HG03280 (cell line): ENCODE measurements at regions not wholly inside any gene's neighbourhood (a gene's known extent, or its start where the extent isn't known, plus 50 kb on each side); places are given as distances from the start of the nearest gene placed in this dataset.

Experiments
- ATAC-seq: cut with Tn5 transposase; IDR thresholded peaks from one replicate; pipeline ENCODE4 v1.9.1; 2021; ENCODE audit warnings: mild to moderate bottlenecking, moderate library complexity; ENCODE audit not compliant: unreplicated experiment

GRCh38 chr4:123259676-123260646 is 136.6 kb upstream of the SPRY1 start:
- ATAC-seq, result no peak

- ATAC-seq, result no peak
Measured at GRCh38 chr4:123260653-123261052, 135.9 kb upstream of the SPRY1 start.

DNA sequence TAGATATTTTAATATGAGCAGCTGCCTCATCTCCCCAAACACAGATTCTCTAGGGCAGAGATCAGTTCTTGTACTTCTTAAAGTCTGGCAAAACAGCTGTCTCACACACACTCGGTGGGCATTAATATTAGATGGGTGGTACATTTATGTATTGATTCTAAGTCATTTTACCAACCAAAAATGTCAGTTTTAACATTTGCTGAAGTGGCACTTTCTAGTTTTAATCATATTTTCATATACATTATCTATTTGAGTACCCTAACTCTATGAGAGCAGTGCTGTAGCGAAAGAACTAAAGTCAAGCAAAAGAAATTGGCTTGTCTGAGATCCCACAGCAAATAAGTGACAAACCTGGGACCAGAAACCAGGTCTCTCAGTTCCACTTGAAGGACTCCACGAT is 134.5 kb upstream of the SPRY1 start:
- ATAC-seq, result no peak

GRCh38 chr4:123265443-123265842 is 131.2 kb upstream of the SPRY1 start:
- no peak for ATAC-seq

- no peak for ATAC-seq
Measured at GRCh38 chr4:123266221-123266620, 130.4 kb upstream of the SPRY1 start.

GRCh38 chr4:123278755-123279154 is 117.8 kb upstream of the SPRY1 start:
- no peak for ATAC-seq

GRCh38 chr4:123283371-123283895 is 113.2 kb upstream of the SPRY1 start:
- ATAC-seq, result no peak

DNA sequence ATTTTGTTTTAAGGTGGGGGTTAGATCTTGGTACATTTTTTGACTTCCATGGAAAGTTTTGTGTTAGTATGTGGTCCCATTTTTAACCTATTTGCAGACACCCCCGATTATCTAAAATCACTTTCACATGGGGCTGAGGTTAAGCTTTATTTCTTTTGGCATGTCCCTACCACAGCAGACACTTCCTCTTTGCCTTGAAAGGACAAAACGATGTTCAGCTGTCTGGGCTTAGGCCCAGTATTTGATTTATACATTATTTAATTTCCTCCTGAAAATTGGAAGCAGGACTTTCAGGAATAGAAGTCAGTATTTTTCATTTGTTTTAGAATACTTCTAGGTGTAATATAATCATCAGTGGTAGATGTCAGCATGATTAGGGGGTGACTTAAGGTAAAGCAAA is 112.4 kb upstream of the SPRY1 start:
- ATAC-seq, result no peak

- ATAC-seq, result no peak
Measured at GRCh38 chr4:123286903-123287466, 109.6 kb upstream of the SPRY1 start.

DNA sequence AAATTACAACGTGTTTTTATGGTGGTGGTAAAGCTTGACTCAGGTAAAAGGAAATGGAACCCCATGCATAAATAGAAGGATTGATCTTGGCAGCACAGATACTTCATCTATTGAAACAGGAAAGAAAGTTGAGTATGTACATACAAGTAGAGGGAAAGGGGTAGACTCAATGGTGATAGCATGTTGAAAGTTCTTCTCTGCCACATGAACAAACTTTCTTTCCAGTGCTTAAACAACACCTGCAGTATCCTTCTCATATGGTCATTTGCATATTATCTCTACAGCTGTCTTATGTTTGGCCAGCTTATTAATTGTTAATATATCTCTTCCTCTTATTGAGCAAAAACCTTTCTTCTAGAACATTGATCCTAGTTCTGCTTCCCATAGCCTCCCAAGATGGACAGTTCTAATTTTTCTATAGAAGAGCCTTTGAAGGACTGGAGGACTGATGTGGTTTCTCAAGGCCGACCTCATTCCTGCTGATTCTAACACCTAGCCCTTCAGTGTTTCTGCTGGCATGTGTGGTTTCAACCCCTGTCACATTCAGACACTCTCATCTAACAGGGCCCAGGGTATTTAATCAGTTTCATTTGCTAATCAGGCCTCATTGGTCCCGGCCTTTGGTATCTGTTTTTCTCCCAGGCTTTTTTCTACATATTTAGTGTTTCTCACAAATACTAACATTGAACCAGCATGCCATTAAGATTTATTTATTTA is 108.1 kb upstream of the SPRY1 start:
- ATAC-seq, result peak; percentile 59

GRCh38 chr4:123291329-123291728 is 105.3 kb upstream of the SPRY1 start:
- no peak for ATAC-seq

DNA sequence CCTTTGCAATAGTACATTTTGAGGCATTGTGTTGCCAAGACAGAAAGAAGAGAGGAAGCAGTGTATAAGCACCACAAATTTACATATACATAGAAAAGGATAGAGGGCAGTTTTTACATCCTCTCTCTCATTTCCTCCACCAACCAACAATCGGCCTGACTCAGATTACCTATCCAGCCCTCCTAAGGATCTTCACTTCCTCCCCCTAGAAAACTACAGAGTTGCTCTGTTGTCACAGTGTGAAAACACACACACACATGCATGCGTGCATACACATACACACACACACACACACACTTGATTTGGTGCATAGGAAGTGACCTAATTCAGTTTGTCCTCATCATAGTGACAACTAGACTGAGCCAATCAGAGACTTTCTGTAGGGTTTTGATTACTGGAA is 98.8 kb upstream of the SPRY1 start:
- no peak for ATAC-seq

- no peak for ATAC-seq
Measured at GRCh38 chr4:123298261-123298660, 98.3 kb upstream of the SPRY1 start.

DNA sequence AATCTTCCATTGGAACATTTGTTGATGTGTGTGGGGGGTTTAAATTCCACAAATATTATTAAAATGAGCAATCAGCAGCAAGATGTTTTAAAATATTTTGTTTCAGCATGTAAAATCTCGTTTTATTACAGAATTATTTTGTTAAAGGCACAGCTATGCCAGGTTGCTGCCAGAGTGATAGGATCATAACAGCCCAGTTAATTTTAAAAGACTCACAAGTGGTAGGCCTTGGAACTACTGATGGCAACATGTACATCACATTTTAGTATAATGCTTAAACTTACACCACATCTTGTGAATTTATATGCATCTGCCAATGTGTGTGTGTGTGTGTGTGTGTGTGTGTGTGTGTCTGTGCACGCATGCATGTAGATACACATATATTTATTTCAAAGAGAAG is 97.8 kb upstream of the SPRY1 start:
- no peak for ATAC-seq

DNA sequence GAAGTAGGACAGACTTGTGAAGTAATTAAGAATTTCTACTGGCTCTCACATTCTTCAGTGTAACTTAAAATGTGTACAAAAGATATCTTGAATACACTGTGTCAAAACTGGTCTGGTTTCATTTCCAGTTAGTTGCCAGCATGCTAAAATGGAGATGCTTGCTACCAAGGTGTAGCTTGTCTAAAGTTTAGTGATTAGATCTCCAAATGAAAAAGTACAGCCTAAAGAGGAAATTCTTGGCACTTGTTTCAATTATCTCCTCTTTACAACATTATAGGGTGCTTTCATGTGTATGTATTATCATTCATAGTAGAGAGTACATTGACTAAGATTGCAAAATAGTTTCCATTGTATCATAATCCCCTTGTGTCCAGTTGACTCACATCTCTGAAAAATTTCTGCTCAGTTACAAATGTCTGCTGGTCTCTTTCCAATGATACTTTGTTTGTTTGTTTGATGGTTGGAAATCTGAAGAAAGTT is 97.3 kb upstream of the SPRY1 start:
- no peak for ATAC-seq

DNA sequence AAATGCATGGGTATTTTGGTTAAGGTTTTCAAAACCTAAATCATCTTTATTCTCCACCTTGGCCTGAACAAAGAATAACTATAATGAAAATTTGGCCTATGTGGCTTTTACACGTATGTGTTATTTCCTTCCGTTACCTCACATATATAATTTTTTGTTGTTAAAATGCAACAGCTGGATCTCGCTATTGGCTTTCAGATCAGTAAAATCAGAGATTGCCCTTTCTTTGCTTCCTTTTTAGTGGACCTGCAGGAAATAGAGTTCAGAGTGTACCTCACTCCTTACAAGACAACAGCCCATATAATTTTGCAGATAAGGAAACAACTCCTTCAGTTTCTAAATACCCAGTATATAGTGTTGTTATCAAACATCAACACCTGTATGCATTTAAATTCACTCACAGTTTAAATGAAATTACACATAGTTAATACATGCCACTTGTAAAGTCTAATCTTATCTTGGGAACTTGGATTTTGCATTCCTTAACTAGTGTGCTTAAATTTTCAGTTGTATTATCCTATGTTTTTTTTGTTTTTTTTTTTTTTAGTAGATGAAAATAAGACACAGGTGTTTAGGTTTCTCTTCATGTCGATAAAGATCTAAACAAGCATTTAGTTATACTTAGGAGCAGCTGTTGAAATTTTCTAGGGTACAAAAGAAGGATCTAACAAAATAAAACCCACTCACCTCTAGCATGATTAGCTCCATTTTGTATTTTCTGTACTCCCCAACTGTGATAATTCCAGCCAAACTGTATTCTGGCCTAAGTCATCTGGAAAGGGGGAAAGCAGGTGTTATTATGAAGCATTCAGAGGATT is 96.2 kb upstream of the SPRY1 start:
- no peak for ATAC-seq

GRCh38 chr4:123301923-123302322 is 94.7 kb upstream of the SPRY1 start:
- no peak for ATAC-seq

DNA sequence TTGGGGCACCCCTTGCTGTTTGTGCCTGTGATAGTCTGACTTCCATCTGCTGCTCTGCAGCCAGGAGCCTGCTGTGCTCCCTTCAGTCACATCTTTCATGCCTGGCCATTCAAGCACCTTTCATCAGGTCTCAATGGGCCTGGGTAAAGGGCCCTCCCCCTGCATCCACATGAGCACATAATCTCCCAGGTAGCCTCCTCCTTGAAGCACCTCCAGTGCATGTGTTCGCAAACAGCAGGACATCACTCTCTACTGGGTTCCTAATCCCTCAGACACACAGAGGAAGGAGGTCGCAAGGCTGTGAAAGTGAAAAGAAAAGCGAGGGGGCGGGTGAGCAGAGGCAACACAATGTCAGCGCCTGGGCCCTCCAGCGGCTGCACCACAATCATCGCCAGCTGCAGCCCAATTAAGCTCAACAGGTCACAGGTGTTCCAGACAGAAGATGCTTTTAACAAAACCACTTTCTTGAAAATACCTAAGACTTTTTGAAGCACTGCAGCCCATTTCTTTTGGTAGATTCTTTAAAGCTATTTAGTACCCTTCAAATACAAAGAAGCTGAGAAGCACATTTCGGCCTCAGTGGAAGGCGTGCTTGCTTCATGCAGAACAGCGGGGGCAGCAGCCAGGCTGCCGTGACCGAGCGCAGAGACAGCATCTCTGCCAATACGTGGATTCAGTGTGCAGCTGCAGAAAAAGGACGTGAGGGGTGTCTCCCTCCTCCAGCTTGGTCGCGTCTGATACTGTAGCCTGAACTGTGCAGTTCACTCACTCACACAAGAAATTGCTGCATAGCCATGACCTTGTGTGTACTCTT is 92.2 kb upstream of the SPRY1 start:
- ATAC-seq, result no peak

DNA sequence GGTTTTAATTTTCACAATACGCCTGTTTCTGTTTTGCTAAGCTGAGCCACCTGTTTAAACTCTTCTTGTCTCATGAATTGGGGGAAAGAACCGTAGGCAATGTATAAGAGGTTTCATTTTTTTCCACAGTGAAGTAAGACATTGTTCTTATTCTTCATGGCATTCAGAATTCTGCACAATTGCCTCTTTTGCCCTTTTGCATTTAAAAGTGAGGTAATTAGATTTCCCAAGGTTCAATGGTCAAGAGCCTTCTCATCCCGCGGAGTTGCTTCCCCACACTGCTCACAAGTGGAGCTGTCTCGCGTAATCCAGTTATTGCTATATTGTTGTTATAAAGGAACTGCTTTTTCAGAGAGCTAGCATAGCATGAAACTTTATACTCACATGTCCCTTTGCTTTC is 90.9 kb upstream of the SPRY1 start:
- no peak for ATAC-seq

DNA sequence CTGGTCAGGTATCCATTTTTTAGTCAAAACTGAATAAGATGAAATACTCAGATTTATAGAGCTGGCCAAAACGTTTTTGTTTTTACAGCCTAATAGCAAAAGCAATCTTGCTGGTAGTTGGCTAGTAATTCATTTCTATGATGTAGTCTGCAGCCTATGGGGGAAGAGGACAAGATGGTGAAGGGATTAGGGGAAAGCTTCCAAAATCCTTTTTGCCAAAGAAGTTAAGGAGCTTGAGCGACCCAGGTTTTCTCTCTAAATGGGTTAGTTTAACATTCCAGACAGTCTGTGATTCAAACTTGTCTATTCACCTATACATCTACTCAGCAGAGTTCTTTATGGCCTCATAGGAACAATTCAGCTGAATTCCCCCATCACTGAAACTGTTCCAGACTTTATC is 89.8 kb upstream of the SPRY1 start:
- no peak for ATAC-seq
